ENCODE measurements at regions not wholly inside any gene's neighbourhood (a gene's known extent, or its start where the extent isn't known, plus 50 kb on each side); places are given as distances from the start of the nearest gene placed in this dataset.

- no peak for DNase-seq
- intact Hi-C loops (cut with DNase I): no loop called here
- H3K4me1 ChIP-seq (replicated peaks in 1 of 2): no peaks in the 10 kb centered on the region
- 72 to 79% (median 77%) methylated on average over 5 of the region's 5 CpGs for WGBS, 4 donors
- H3K9me3 ChIP-seq (replicated peaks in 1 of 3): no peaks in the 10 kb centered on the region
- H3K27me3 ChIP-seq: no peaks in the 10 kb centered on the region
- no peaks in the 10 kb centered on the region for H3K36me3 ChIP-seq (replicated peaks in 1 of 2)
- no peak overlapping the region for H3K4me3 ChIP-seq
- no peak for TF ChIP-seq POLR2A (IDR thresholded peaks at IDR 0.05)
- TF ChIP-seq CTCF (IDR thresholded peaks at IDR 0.05): no peak
- no peak overlapping the region for H3K27ac ChIP-seq
Measured at GRCh38 chr10:61325223-61325960, 127.8 kb downstream of the TMEM26 start.

GRCh38 chr10:61323726-61324125 lies 129.5 kb downstream of the TMEM26 start:
- Histone ChIP-seq H3K36me3 (replicated peaks in 1 of 2) (no peaks in the 10 kb centered on the region), H3K9me3 (replicated peaks in 1 of 3) (no peaks in the 10 kb centered on the region), H3K4me1 (replicated peaks in 1 of 2) (peaks cover 0 to 3% of the 10 kb centered on the region in 2 donors), H3K4me3 (no peak overlapping the region), H3K27me3 (no peaks in the 10 kb centered on the region), H3K27ac (no peak overlapping the region)
- no peak for TF ChIP-seq POLR2A (IDR thresholded peaks at IDR 0.05)
- TF ChIP-seq CTCF (IDR thresholded peaks at IDR 0.05): no peak
- DNase-seq: no peak
- intact Hi-C loops (cut with DNase I): no loop called here

- no peak for DNase-seq
- TF ChIP-seq POLR2A (IDR thresholded peaks at IDR 0.05) (no peak), CTCF (IDR thresholded peaks at IDR 0.05) (no peak)
Measured at GRCh38 chr10:61321041-61321857, 131.9 kb downstream of the TMEM26 start.

GRCh38 chr10:61320257-61320587 lies 133.0 kb downstream of the TMEM26 start:
- intact Hi-C loops (cut with DNase I): no loop called here
- H3K36me3 ChIP-seq (replicated peaks in 1 of 2): no peaks in the 10 kb centered on the region
- 95 to 99% (median 97%) methylated on average over 5 of the region's 5 CpGs for WGBS, 4 donors
- H3K27me3 ChIP-seq: no peaks in the 10 kb centered on the region
- TF ChIP-seq POLR2A (IDR thresholded peaks at IDR 0.05) (no peak), CTCF (IDR thresholded peaks at IDR 0.05) (no peak)
- no peaks in the 10 kb centered on the region for H3K9me3 ChIP-seq (replicated peaks in 1 of 3)
- H3K27ac ChIP-seq: no peak overlapping the region
- no peak overlapping the region for H3K4me3 ChIP-seq
- no peak for DNase-seq
- H3K4me1 ChIP-seq (replicated peaks in 1 of 2): peaks cover 0 to 4% of the 10 kb centered on the region in 2 donors

More at GRCh38 chr10:61321041-61321857, 131.9 kb downstream of the TMEM26 start:
- H3K4me1 ChIP-seq (replicated peaks in 1 of 2): peaks cover 0 to 4% of the 10 kb centered on the region in 2 donors
- no peak overlapping the region for H3K27ac ChIP-seq
- no peak overlapping the region for H3K4me3 ChIP-seq
- no peaks in the 10 kb centered on the region for H3K27me3 ChIP-seq
- no peaks in the 10 kb centered on the region for H3K36me3 ChIP-seq (replicated peaks in 1 of 2)
- H3K9me3 ChIP-seq (replicated peaks in 1 of 3): no peaks in the 10 kb centered on the region
- intact Hi-C loops (cut with DNase I): no loop called here
- WGBS, 4 donors: 51 to 70% (median 63%) methylated on average over 3 of the region's 3 CpGs
